ENCODE measurements at regions not wholly inside any gene's neighbourhood (a gene's known extent, or its start where the extent isn't known, plus 50 kb on each side); places are given as distances from the start of the nearest gene placed in this dataset.
A peak's percentile ranks its signal among the peaks of the same experiment; 100 is the strongest.

DNA sequence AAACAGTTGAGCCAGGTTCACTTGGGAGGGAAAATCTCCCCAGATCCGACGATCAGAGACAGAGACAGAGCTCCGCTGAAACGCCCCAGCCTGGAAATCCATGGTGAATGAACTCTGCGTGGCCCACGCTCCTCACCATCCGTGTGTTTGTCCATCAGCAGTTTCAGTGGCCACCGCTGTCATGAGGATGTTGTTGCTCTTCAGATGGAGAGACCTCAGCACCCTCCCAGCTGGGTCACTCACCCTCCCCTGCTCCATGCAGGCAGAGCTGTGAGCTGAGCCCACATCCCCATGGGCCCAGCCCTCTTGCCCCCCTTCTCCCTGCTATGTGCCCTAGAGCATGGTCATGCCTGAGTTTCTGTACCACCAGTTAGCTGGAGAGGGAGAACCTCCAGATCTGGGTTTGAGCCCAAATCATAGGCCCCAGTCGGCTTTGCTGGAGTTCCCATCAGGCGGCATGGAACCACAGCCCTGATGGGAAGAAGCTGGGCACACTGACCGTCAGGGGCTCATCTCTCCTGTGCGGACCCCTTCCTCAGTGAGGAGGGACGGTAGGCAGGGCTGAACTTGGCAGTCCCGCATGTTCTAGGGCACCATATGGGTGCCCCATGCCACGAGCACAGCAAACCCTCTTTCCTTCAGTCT is 154.4 kb upstream of the COL5A1 start:
- intact Hi-C loops (cut with DNase I): no loop called here
- peak in 8 of 42 donors; percentile 1 to 32 (median 8) for DNase-seq

DNA sequence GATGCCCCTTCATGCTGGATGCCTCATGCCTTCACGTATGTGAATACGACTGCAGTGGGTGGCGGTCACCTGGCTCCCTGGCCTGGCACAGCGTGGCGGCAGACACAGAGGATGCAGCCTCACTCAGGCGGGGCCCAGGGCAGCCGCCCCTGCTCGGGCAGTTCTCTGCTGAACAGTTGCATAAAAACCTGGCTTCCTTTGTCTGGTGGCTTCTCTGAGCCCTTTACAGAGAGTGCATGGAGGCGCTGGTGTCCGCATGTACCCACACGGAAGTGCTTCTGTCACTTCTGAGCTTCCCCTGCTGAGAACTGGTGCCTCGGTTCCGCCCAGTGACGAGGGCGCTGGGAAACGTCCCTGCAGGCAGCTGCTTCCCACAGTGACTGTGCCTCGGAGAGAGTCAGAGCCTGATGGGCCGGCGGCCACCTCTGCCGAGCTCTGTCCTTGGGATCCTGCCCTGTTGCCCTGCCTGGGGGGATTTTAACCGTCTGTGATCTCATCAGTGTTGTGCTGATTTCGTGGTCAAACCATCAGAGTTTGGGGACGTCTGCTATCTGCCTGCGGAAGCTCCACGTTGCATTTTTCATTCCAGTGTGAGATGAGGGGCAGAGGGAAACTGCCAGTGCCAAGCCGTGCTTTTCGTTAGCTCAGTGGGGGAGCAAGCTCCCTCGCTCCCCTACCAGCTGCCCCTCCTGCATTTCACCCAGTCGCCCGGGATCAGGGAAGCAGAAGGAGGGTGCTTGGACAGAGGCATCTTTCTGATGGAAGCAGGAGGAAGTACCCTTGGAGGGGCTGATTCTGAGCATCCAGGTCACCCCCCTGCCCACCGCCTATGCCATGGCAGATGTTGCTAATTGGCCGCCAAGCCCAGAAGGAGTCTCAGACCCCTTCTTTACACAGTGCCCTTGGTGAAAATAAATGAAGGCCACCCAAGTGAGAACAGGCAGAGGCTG is 153.0 kb upstream of the COL5A1 start:
- intact Hi-C loops (cut with DNase I): no loop called here
- peak in 15 of 42 donors; percentile 5 to 44 (median 16) for DNase-seq

DNA sequence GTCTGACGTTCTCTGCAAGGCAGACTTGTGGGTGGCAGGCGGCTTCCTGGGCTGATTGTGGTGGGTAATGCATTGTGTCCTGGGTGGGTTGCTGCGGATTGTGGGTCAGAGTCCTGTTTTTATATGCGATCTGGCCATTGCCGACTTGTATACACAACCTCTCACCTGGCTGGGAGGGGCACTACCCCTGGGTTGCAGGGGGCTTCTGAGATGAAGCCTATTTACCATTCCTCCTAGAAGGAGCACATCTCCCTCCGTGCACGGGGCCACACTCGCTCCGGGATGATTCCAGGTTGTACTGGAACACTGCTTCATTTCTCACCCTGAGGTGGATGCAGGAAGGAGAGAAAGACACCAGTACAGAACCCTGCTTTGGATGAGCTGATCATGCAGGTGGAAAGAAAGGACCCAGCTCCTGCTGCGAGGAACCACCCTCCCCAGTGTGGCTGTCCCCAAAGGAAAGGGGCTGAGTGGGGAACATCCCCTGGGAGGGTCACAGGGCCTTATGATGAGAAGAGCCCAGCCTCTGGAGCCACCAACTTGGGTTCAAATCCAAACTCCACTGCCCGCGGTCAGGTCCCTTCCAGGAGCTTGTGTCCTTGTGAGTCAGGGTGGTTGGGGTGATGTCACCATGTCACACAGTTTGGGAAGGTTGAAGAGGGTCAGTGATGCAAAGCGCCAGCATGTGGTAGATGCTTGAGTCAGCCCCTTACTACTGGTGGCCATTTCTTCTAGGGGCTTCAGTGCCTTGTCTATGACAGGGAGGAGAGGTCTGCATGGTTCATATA is 151.8 kb upstream of the COL5A1 start:
- DNase-seq: peak in 9 of 42 donors; percentile 4 to 33 (median 7)
- intact Hi-C loops (cut with DNase I): no loop called here

DNA sequence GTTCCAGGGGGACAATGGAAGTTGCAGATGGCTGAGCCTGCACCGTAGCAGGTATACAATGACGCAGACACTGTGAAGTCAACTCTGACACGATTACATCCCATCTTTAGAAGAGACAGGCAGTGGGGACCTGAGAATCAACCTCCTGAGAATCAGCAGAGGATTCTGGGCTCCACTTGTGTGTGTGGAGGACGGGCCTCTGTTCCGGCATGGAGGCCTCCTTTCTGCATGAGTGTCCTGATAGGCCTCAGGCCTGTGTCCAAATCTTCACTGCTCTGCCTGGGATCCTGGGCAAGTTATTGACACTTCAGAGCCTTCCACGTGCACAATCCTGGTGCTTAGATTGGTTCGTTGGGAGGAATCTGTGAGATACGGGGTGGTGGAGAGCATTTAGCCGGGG is 151.2 kb upstream of the COL5A1 start:
- DNase-seq: peak in 2 of 42 donors; percentile 0 to 3

DNA sequence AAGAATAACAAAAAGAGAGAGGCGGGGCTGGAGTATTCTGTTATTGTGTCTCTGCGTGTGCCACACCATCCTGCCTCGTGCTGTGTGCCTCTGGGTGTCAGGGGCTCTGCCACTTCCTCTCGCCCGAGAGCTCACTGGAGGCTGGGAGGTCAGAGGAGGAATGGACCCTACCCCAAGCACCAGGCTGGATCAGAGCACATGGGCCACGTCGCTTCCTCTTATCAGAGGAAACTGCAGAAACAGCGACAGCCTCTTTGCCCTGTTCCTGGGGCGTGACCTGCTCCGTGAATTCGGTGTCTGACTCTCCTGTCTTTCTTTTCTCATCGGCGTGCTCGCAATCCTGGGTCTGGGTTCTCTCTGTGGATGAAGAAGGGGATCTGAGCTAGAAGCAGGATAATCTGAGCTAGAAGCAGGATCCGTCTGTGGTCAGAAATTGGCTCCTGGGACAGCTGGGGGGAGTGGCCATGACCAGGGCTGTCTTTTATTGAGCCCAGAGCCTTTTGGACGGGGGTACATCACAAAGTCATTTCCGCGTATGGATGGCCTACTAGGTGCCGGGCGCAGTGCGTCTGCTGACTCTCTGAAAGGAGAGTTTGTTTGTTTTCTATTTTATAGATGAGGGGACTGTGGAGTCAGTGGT is 150.3 kb upstream of the COL5A1 start:
- peak in 4 of 42 donors; percentile 0 to 15 (median 6) for DNase-seq
- intact Hi-C loops (cut with DNase I): no loop called here

More for the DNA sequence above, 151.2 kb upstream of the COL5A1 start:
- intact Hi-C loops (cut with DNase I): no loop called here

DNA sequence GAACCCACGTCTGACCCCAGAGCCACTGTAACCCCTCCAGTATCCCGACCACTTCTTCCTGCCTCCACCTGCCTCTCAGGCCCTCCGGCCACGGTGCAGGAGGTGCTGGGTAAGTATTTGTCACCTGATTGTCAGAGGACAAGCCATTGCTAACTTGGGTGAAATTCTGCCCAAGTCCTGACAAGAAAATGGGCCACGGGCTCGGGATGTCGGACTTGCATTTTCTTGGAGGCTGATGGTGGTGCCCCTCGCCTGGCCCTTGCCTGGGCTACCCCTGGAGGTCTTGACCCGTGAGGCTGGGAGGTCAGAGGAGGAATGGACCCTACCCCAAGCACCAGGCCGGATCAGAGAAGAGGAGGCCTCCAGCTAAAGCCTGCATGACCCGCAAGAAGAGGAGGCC is 149.7 kb upstream of the COL5A1 start:
- DNase-seq: peak in 2 of 42 donors; percentile 4 to 11
- intact Hi-C loops (cut with DNase I): no loop called here

DNA sequence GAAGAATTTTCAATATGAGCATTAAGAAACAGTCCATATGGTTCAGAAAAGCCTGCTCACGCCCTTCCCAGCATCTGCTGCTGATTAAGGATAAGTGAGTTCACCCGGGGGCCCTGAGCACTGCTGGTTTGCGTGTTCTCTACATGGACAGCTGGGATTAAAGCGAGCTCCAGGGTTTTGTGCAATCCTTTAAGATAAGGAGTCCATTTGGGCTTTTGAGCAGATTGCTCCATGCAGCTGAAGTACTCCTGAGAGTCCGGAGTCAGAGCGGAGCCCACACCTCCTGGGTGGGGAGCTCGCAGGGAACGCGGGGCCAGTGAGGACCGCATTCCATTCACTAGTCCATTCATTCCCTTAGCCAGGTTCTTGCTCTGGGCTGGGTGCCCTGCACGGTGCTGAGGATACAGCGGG is 149.3 kb upstream of the COL5A1 start:
- intact Hi-C loops (cut with DNase I): no loop called here
- DNase-seq: peak in 2 of 42 donors; percentile 0 to 11

DNA sequence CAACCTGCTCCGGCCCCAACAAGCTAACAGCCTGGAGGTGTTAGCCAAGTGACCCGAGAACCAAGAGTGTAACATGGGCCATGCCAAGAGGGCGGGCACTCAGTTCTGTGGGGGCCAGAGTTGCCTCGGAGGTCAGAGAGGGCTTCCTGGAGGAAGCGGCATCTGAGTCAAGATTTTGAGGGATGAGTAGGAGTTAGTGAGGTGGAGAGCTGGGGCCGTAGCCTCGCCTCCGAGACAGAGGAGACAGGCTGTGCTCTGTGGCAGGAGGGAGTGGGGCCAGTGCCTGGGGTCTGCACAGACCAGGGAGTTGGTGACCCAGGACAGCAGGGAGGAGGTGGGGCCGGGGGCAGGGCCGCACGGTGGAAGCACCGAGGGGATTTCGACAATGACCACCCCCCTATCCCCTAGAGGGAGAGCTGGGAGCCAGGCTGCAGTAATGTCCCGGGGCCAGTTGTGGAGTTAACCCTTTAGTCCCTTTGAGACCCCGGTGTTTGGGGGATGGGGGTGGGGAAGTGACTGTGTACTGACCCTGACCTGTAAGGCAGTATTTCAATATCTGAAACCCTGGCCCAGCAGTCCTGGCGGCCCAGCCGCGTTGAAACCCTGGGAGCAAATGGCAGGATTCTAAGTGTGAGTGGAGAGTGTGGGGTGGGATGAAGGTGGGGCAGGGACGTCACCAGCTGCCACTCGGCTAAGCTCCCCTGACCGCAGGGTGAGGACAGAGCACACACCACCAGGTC is 148.7 kb upstream of the COL5A1 start:
- DNase-seq: peak in 1 of 42 donors; percentile 4
- intact Hi-C loops (cut with DNase I): no loop called here

DNA sequence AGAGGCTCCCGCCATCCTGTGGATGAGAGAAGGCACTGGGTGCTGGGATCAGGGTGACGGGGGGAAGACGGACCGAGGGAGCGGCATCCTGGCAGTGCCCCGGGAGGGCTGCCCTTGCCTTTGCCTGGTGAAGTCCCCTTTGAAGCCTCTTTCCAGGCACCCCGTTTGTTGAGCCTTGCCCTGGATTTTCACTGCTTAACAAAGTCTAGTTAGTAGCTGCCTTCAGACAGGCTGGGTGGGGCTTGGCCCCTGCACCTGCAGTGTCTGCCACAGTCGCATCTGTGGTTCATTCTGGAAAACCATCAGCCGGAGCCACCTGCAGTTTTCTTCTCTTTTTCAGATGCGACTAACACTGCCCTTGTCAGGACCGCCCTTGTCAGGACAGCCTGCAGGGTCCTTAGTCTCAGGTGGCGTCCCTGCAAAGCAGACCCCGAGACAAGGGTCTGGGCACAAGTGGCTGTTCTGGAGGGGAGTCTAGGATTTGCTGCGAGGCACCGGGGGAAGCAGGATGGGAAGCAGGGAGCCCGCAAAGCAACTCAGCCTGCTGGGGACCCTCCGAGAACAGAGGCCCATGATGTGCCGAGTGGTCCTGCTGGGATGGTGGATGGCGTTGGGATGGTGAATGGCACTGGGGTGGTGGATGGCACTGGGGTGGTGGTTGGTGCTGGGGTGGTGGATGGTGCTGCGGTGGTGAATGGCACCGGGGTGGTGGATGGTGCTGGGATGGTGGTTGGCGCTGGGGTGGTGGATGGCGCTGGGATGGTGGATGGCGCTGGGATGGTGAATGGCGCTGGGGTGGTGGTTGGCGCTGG is 147.9 kb upstream of the COL5A1 start:
- DNase-seq: peak in 4 of 42 donors; percentile 0 to 8 (median 3)
- intact Hi-C loops (cut with DNase I): no loop called here

DNA sequence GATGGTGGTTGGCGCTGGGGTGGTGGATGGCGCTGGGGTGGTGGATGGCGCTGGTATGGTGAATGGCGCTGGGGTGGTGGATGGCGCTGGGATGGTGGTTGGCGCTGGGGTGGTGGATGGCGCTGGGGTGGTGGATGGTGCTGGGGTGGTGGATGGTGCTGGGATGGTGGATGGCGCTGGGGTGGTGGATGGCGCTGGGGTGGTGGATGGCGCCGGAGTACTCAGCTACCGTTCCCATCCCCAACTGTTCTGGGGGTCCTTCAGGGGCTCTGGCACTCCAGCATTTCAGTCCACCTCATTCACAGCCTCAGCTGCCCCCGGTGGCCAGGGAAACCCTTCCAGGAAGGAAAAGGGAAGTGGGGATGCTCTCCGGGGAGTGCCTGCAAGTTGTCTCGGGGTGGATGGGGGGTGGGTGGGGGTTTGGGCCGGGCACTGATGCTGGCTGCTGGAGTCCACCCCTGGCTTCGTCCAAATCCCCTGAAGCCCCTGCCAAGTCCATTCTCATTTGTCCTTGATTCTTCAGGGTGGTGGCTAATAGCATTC is 147.3 kb upstream of the COL5A1 start:
- DNase-seq: no peak
- intact Hi-C loops (cut with DNase I): no loop called here

DNA sequence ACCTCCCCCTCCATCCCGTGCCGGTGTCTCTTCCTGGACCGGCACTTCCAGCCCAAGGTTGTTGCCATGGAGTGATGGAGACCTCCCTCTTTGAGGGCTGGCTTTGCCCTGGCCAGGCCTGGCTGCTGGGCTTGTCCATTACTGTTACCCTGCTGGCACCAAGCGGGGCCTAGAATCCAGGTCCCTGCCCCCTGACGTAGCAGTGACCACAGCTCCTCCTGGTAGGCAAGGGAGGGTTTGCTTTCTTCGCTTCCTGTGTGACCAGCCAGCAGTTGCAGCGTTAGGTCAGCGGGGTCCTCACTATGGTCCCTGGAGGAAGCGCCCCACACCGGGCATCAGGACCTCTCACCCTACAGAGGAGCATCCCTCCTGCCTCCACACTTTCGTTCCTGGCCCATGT is 146.7 kb upstream of the COL5A1 start:
- intact Hi-C loops (cut with DNase I): no loop called here
- DNase-seq: peak in 2 of 42 donors; percentile 0 to 19

DNA sequence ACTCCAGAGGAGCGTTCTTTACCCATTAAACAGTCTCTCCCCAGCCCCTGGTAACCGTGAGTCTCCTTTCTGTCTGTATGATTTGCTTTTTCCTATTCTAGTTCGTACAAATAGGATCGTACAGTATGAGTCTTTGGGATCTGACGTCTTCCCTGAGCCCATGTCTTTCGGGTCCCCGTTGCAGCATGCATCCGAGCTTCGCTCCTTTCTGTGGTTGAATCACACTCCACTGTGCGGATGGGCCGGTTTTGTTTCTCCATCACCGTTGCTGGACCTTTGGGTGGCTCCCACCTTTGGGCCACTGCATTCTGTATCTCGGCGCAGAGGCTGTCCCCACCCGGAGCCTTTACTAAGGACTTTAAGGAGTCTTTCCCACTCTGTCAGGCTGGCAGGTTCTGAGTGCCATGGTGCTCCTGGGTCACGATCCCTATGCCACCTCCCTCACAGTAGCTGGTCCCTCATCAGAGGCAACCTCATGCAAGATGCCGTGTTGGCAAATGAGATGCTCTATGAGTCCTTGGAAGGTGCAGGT is 145.7 kb upstream of the COL5A1 start:
- intact Hi-C loops (cut with DNase I): no loop called here
- DNase-seq: peak in 4 of 42 donors; percentile 0 to 25 (median 8)

DNA sequence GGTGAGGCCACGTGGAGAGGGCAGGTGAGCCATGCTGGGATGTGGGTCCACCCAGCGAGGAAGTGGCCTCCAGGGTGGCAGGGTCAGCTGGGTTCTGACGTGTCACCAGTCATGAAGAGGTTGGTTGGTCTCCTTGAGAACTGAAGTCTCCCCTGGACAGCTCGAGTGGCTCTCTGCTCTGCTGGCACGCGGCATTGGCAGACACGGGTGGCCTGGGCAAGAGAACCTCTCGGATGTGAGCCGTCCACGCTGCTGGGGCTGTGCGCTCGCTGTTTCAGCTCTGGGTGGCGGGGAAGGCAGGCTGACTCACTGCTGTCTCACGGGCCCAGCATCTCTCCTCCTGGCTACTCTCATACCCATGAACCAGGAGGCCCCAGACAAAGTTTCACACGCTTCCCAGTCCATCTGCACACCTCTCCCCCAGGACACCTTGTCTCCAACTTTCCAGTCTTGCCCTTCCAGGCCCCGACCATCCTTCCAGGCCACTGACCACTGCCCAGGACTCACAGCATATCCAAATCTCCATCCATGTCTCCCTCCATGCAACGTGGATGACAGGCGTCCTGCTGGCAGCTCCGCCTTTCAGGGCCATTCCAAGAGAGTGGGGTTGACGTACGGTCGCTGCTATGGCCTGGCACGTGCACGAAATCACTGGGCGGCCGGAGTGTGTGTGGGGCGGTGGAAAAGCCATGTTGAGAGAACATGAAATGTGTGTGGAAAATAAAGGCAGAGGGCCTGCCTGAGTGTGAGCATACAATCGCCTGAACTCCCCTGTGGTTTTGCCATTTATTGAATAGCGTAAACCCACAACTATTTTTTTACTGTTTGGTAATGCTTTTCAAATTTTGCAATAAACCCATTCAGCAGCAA is 145.0 kb upstream of the COL5A1 start:
- DNase-seq: peak in 4 of 42 donors; percentile 1 to 16 (median 10)
- intact Hi-C loops (cut with DNase I): no loop called here

DNA sequence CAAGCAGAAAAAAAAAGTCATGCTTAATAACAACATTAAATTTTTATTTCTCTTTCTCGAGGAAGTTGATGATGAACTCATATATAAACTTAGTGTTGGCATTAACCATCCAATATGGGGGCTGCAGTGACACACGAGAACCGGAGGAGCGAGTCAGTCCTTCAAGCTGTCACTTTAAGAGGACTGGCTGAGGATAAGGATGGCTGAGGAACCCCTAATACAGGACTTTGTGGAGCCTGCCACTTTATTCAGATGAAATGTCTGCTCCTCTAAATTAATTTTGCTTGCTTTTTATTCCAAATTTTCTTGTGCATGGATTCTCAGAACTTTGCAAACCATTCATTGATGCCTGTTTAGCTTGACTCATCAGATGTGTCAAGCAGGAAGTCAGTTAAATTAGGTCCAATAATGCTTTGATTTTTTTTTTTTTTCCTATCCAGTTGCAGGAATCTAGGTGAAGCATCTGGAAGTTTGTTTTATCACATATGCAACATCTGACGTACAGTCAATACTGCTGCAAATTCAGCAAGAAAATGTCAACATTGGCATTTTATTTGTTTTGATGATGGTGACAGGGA is 144.2 kb upstream of the COL5A1 start:
- DNase-seq: no peak
- intact Hi-C loops (cut with DNase I): no loop called here

DNA sequence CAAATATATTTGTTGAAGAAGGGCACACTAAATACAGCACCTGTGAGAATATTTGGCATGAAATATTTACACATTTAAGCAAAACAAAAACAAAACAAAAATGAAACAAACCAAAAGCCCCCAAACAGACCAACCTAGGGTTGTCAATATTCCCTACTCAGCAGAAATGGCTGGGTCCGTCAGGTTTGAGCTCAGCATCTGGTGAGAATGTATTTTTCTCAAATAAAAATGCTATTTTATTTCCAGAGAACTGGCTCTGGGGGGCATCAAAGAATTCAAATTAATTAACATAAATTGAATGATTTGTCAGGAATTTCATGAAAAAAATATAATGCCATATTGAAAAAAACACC is 142.8 kb upstream of the COL5A1 start:
- intact Hi-C loops (cut with DNase I): no loop called here
- DNase-seq: no peak

All from head of caudate nucleus (tissue), 42 donors.